C1 segment of cervical spinal cord (tissue), 14 donors: ENCODE measurements at regions not wholly inside any gene's neighbourhood (a gene's known extent, or its start where the extent isn't known, plus 50 kb on each side); places are given as distances from the start of the nearest gene placed in this dataset.
A peak's percentile ranks its signal among the peaks of the same experiment; 100 is the strongest.
"Not testable (repeated sequence)": the region's sequence is repeated elsewhere in the genome, so short reads cannot be mapped to it uniquely, and the experiment has no call there.

Experiments
- DNase-seq, 14 donors: peaks; one replicate each; lab custom pipeline; 2025; lab: John Stamatoyannopoulos, UW

GRCh38 chr10:123378302-123378701, 224.1 kb downstream of the BUB3 start:
- no peak for DNase-seq

- no peak for DNase-seq
These were observed 225.0 kb downstream of the BUB3 start for GRCh38 chr10:123379156-123379555.

- peak in 1 of 14 donors; percentile 8 for DNase-seq
These were observed 226.4 kb downstream of the BUB3 start for GRCh38 chr10:123380491-123381085.

GRCh38 chr10:123381224-123381623, 227.0 kb downstream of the BUB3 start:
- DNase-seq, result no peak

- no peak for DNase-seq
These were observed 228.3 kb downstream of the BUB3 start for GRCh38 chr10:123382491-123382890.

GRCh38 chr10:123385508-123386080, 231.4 kb downstream of the BUB3 start:
- DNase-seq, result no peak

- no peak for DNase-seq
These were observed 235.3 kb downstream of the BUB3 start for GRCh38 chr10:123389520-123389919.

- no peak for DNase-seq
These were observed 236.1 kb downstream of the BUB3 start for GRCh38 chr10:123390332-123390731.

GRCh38 chr10:123390874-123391273, 236.7 kb downstream of the BUB3 start:
- DNase-seq, result no peak

GRCh38 chr10:123391275-123392028, 237.2 kb downstream of the BUB3 start:
- DNase-seq, result no peak

- no peak for DNase-seq
These were observed 238.2 kb downstream of the BUB3 start for GRCh38 chr10:123392182-123392963.

- DNase-seq, result no peak
These were observed 239.0 kb downstream of the BUB3 start for GRCh38 chr10:123393170-123393569.

GRCh38 chr10:123394382-123394781, 240.2 kb downstream of the BUB3 start:
- DNase-seq, result no peak

GRCh38 chr10:123395234-123395633, 241.0 kb downstream of the BUB3 start:
- DNase-seq, result not testable (repeated sequence)

- DNase-seq, result no peak
These were observed 241.7 kb downstream of the BUB3 start for GRCh38 chr10:123395906-123396305.

- no peak for DNase-seq
These were observed 244.0 kb downstream of the BUB3 start for GRCh38 chr10:123398180-123398591.

GRCh38 chr10:123398756-123399155, 244.6 kb downstream of the BUB3 start:
- DNase-seq, result no peak

GRCh38 chr10:123399276-123399839, 245.2 kb downstream of the BUB3 start:
- no peak for DNase-seq

GRCh38 chr10:123402021-123402420, 247.8 kb downstream of the BUB3 start:
- no peak for DNase-seq

GRCh38 chr10:123402656-123403055, 248.5 kb downstream of the BUB3 start:
- DNase-seq, result no peak

- DNase-seq, result no peak
These were observed 250.2 kb downstream of the BUB3 start for GRCh38 chr10:123404357-123404756.

- no peak for DNase-seq
These were observed 254.5 kb downstream of the BUB3 start for GRCh38 chr10:123408660-123409059.
